Body of pancreas (tissue), 4 donors: ENCODE measurements at regions not wholly inside any gene's neighbourhood (a gene's known extent, or its start where the extent isn't known, plus 50 kb on each side); places are given as distances from the start of the nearest gene placed in this dataset.
"Not testable (repeated sequence)": the region's sequence is repeated elsewhere in the genome, so short reads cannot be mapped to it uniquely, and the experiment has no call there.

Source experiments
- POLR2A ChIP-seq, 3 donors: fragments of 450-650 bp; IDR thresholded peaks; one replicate each; pipeline ENCODE4 v1.6.1; 2016; ENCODE audit warnings: antibody characterized with exemption in 3 of 3, mild to moderate bottlenecking in 2 of 3
- TF ChIP-seq, protein P1 (sequence below), 7 experiments: fragments of 450-650 bp in 4 of 7; fragments of 200-600 bp in 3 of 7; sonication (generic) in 3 of 7; IDR thresholded peaks; one replicate each; pipeline ENCODE4 v1.5.1; 2016 to 2019; ENCODE audit warnings: antibody characterized with exemption in 7 of 7

DNA sequence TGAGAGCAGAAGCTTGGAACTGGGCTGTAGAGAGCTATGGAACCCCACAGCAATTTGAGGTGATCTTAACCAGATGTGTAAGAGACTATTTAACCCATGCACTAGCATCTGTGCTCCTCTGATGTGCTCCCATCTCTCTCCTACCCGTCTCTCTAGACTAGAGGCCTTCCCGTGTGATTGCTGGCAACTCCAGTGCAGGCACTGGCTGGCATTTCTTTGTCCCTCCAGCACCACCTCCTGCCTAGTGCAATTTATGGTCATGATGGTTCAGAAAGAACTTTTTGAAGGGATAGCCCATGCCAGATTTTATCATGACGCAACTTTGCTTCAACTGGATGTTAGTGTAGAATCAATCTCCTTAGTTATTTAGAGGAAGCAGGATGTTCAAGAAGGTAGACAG lies 193.0 kb downstream of the BCL2L11 start:
- TF ChIP-seq, protein P1, sequence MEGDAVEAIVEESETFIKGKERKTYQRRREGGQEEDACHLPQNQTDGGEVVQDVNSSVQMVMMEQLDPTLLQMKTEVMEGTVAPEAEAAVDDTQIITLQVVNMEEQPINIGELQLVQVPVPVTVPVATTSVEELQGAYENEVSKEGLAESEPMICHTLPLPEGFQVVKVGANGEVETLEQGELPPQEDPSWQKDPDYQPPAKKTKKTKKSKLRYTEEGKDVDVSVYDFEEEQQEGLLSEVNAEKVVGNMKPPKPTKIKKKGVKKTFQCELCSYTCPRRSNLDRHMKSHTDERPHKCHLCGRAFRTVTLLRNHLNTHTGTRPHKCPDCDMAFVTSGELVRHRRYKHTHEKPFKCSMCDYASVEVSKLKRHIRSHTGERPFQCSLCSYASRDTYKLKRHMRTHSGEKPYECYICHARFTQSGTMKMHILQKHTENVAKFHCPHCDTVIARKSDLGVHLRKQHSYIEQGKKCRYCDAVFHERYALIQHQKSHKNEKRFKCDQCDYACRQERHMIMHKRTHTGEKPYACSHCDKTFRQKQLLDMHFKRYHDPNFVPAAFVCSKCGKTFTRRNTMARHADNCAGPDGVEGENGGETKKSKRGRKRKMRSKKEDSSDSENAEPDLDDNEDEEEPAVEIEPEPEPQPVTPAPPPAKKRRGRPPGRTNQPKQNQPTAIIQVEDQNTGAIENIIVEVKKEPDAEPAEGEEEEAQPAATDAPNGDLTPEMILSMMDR (IDR thresholded peaks at IDR 0.05) = peak in 3 of 7 experiments; percentile 13 to 19 (median 14)
- not testable (repeated sequence) for TF ChIP-seq POLR2A (IDR thresholded peaks at IDR 0.05)
